ENCODE measurements at regions not wholly inside any gene's neighbourhood (a gene's known extent, or its start where the extent isn't known, plus 50 kb on each side); places are given as distances from the start of the nearest gene placed in this dataset.

DNA sequence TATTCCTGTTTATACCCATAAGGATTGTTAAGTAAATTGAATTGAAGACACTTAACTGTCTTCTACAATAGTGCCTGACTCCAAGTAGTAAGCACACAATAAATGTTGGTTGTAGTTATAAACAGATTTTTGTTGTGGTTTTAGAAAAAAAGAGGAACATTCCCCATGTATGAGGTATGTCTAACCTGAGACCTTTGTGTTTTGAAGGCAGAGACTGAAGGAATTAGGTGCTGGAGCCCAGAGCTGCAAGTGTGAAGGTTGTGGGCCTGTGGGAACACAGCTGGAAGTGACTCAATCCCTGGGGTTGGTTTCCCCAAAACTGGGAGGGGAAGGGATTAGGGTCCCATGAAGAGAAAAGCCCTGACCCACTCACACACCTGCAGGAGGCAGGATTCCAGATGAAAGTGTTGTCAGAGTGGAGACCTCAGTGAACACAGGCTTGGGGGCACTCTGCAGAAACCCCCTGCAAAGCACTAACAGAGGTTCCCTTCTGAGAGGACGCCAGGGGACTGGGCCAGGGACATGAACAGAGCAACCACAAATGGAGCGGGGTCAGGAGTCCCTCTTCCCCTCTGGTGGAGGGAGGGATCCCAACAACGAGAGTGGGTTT lies 265.1 kb upstream of the KLF14 start:
- no peak for DNase-seq
- Histone ChIP-seq H3K9me3 (ENCODE audit: control insufficient read depth, low read length) (no peaks in the 10 kb centered on the region), H3K36me3 (ENCODE audit: control insufficient read depth, insufficient read depth, low read length) (peaks cover 4% of the 10 kb centered on the region), H3K27me3 (replicated peaks; ENCODE audit: control insufficient read depth, insufficient read depth, low read length, poor library complexity, severe bottlenecking) (no peaks in the 10 kb centered on the region), H3K4me3 (ENCODE audit: insufficient read depth, low read depth, low read length, poor library complexity, severe bottlenecking) (no peak overlapping the region), H3K27ac (ENCODE audit: insufficient read depth, low read length, poor library complexity, severe bottlenecking) (peak overlapping the region; percentile 20), H3K4me1 (ENCODE audit: control insufficient read depth, insufficient read depth, low read length, poor library complexity, severe bottlenecking) (peaks cover 58% of the 10 kb centered on the region)

GRCh38 chr7:130999926-131000325 lies 265.9 kb upstream of the KLF14 start:
- H3K27me3 ChIP-seq (replicated peaks; ENCODE audit: control insufficient read depth, insufficient read depth, low read length, poor library complexity, severe bottlenecking): no peaks in the 10 kb centered on the region
- peaks cover 50% of the 10 kb centered on the region for H3K4me1 ChIP-seq (ENCODE audit: control insufficient read depth, insufficient read depth, low read length, poor library complexity, severe bottlenecking)
- H3K4me3 ChIP-seq (ENCODE audit: insufficient read depth, low read depth, low read length, poor library complexity, severe bottlenecking): no peak overlapping the region
- peak overlapping the region; percentile 20 for H3K27ac ChIP-seq (ENCODE audit: insufficient read depth, low read length, poor library complexity, severe bottlenecking)
- no peak for DNase-seq
- peaks cover 4% of the 10 kb centered on the region for H3K36me3 ChIP-seq (ENCODE audit: control insufficient read depth, insufficient read depth, low read length)
- H3K9me3 ChIP-seq (ENCODE audit: control insufficient read depth, low read length): no peaks in the 10 kb centered on the region

GRCh38 chr7:131000389-131000788 lies 266.4 kb upstream of the KLF14 start:
- Histone ChIP-seq H3K36me3 (ENCODE audit: control insufficient read depth, insufficient read depth, low read length) (peaks cover 4% of the 10 kb centered on the region), H3K27me3 (replicated peaks; ENCODE audit: control insufficient read depth, insufficient read depth, low read length, poor library complexity, severe bottlenecking) (no peaks in the 10 kb centered on the region), H3K27ac (ENCODE audit: insufficient read depth, low read length, poor library complexity, severe bottlenecking) (no peak overlapping the region), H3K4me3 (ENCODE audit: insufficient read depth, low read depth, low read length, poor library complexity, severe bottlenecking) (no peak overlapping the region), H3K9me3 (ENCODE audit: control insufficient read depth, low read length) (no peaks in the 10 kb centered on the region), H3K4me1 (ENCODE audit: control insufficient read depth, insufficient read depth, low read length, poor library complexity, severe bottlenecking) (peaks cover 49% of the 10 kb centered on the region)
- DNase-seq: no peak

GRCh38 chr7:131000873-131001272 lies 266.9 kb upstream of the KLF14 start:
- Histone ChIP-seq H3K27me3 (replicated peaks; ENCODE audit: control insufficient read depth, insufficient read depth, low read length, poor library complexity, severe bottlenecking) (no peaks in the 10 kb centered on the region), H3K27ac (ENCODE audit: insufficient read depth, low read length, poor library complexity, severe bottlenecking) (no peak overlapping the region), H3K4me3 (ENCODE audit: insufficient read depth, low read depth, low read length, poor library complexity, severe bottlenecking) (no peak overlapping the region), H3K9me3 (ENCODE audit: control insufficient read depth, low read length) (no peaks in the 10 kb centered on the region), H3K4me1 (ENCODE audit: control insufficient read depth, insufficient read depth, low read length, poor library complexity, severe bottlenecking) (peaks cover 45% of the 10 kb centered on the region), H3K36me3 (ENCODE audit: control insufficient read depth, insufficient read depth, low read length) (peaks cover 4% of the 10 kb centered on the region)
- no peak for DNase-seq

GRCh38 chr7:131002600-131002999 lies 268.6 kb upstream of the KLF14 start:
- H3K27me3 ChIP-seq (replicated peaks; ENCODE audit: control insufficient read depth, insufficient read depth, low read length, poor library complexity, severe bottlenecking): no peaks in the 10 kb centered on the region
- no peak overlapping the region for H3K4me3 ChIP-seq (ENCODE audit: insufficient read depth, low read depth, low read length, poor library complexity, severe bottlenecking)
- H3K9me3 ChIP-seq (ENCODE audit: control insufficient read depth, low read length): no peaks in the 10 kb centered on the region
- DNase-seq: no peak
- peaks cover 4% of the 10 kb centered on the region for H3K36me3 ChIP-seq (ENCODE audit: control insufficient read depth, insufficient read depth, low read length)
- H3K4me1 ChIP-seq (ENCODE audit: control insufficient read depth, insufficient read depth, low read length, poor library complexity, severe bottlenecking): peaks cover 32% of the 10 kb centered on the region
- no peak overlapping the region for H3K27ac ChIP-seq (ENCODE audit: insufficient read depth, low read length, poor library complexity, severe bottlenecking)

DNA sequence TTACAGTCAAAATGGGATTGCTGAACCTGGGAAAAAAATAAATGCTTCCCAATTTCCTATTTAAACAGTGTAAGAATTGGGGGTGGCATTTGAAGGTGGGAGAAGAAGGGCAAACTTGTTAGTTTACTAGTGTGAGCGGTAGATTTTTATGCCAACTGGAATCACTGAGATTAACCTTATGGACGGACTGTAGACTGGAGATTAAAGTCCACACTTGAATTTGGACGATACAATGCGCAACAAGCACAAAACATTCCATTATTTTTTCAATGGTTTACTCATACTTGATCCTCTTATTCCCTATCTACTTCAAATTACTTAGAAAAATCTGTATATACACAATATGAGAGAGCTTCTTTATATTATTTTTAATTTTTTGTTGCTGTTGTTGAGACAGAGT lies 269.6 kb upstream of the KLF14 start:
- Histone ChIP-seq H3K36me3 (ENCODE audit: control insufficient read depth, insufficient read depth, low read length) (peaks cover 4% of the 10 kb centered on the region), H3K4me1 (ENCODE audit: control insufficient read depth, insufficient read depth, low read length, poor library complexity, severe bottlenecking) (peaks cover 37% of the 10 kb centered on the region), H3K4me3 (ENCODE audit: insufficient read depth, low read depth, low read length, poor library complexity, severe bottlenecking) (no peak overlapping the region)

DNA sequence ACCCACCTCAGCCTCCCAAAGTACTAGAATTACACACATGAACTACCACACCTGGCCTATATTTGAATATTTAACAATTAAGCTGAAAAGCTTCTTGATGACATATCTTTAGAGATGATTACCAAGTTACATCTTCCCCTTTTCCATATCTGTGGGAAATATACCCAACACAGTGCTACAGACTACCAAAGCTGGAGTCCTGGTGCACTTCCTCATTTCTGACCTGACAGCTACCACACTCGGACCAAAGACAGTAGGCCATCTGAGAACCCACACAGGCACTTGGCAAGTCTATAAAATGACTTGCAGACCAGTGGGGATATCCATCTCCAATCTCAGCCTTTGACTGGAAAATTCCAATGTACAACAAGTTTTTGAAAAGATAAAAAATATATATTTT lies 270.4 kb upstream of the KLF14 start:
- no peak for DNase-seq
- peaks cover 4% of the 10 kb centered on the region for H3K36me3 ChIP-seq (ENCODE audit: control insufficient read depth, insufficient read depth, low read length)
- H3K9me3 ChIP-seq (ENCODE audit: control insufficient read depth, low read length): no peaks in the 10 kb centered on the region
- H3K4me3 ChIP-seq (ENCODE audit: insufficient read depth, low read depth, low read length, poor library complexity, severe bottlenecking): no peak overlapping the region
- H3K27ac ChIP-seq (ENCODE audit: insufficient read depth, low read length, poor library complexity, severe bottlenecking): no peak overlapping the region
- no peaks in the 10 kb centered on the region for H3K27me3 ChIP-seq (replicated peaks; ENCODE audit: control insufficient read depth, insufficient read depth, low read length, poor library complexity, severe bottlenecking)
- peaks cover 37% of the 10 kb centered on the region for H3K4me1 ChIP-seq (ENCODE audit: control insufficient read depth, insufficient read depth, low read length, poor library complexity, severe bottlenecking)

More for the DNA sequence above, 269.6 kb upstream of the KLF14 start:
- H3K27ac ChIP-seq (ENCODE audit: insufficient read depth, low read length, poor library complexity, severe bottlenecking): no peak overlapping the region
- no peaks in the 10 kb centered on the region for H3K27me3 ChIP-seq (replicated peaks; ENCODE audit: control insufficient read depth, insufficient read depth, low read length, poor library complexity, severe bottlenecking)
- H3K9me3 ChIP-seq (ENCODE audit: control insufficient read depth, low read length): no peaks in the 10 kb centered on the region
- DNase-seq: no peak

GRCh38 chr7:131007439-131008330 lies 273.7 kb upstream of the KLF14 start:
- peak in 1 of 3 donors; percentile 59 for DNase-seq
- H3K27me3 ChIP-seq (replicated peaks; ENCODE audit: control insufficient read depth, insufficient read depth, low read length, poor library complexity, severe bottlenecking): no peaks in the 10 kb centered on the region
- peak overlapping the region; percentile 15 for H3K4me3 ChIP-seq (ENCODE audit: insufficient read depth, low read depth, low read length, poor library complexity, severe bottlenecking)
- no peaks in the 10 kb centered on the region for H3K36me3 ChIP-seq (ENCODE audit: control insufficient read depth, insufficient read depth, low read length)
- H3K27ac ChIP-seq (ENCODE audit: insufficient read depth, low read length, poor library complexity, severe bottlenecking): peak overlapping the region; percentile 70
- H3K9me3 ChIP-seq (ENCODE audit: control insufficient read depth, low read length): no peaks in the 10 kb centered on the region
- peaks cover 52% of the 10 kb centered on the region for H3K4me1 ChIP-seq (ENCODE audit: control insufficient read depth, insufficient read depth, low read length, poor library complexity, severe bottlenecking)

- no peaks in the 10 kb centered on the region for H3K27me3 ChIP-seq (replicated peaks; ENCODE audit: control insufficient read depth, insufficient read depth, low read length, poor library complexity, severe bottlenecking)
- peaks cover 60% of the 10 kb centered on the region for H3K4me1 ChIP-seq (ENCODE audit: control insufficient read depth, insufficient read depth, low read length, poor library complexity, severe bottlenecking)
- H3K9me3 ChIP-seq (ENCODE audit: control insufficient read depth, low read length): no peaks in the 10 kb centered on the region
- H3K27ac ChIP-seq (ENCODE audit: insufficient read depth, low read length, poor library complexity, severe bottlenecking): peak overlapping the region; percentile 70
- DNase-seq: no peak
- no peaks in the 10 kb centered on the region for H3K36me3 ChIP-seq (ENCODE audit: control insufficient read depth, insufficient read depth, low read length)
- no peak overlapping the region for H3K4me3 ChIP-seq (ENCODE audit: insufficient read depth, low read depth, low read length, poor library complexity, severe bottlenecking)
Measured at GRCh38 chr7:131008840-131009711, 275.1 kb upstream of the KLF14 start.
